ENCODE measurements at regions not wholly inside any gene's neighbourhood (a gene's known extent, or its start where the extent isn't known, plus 50 kb on each side); places are given as distances from the start of the nearest gene placed in this dataset.

GRCh38 chr3:193754719-193755118 lies 161.7 kb downstream of the OPA1 start:
- no peaks in the 10 kb centered on the region for H3K4me1 ChIP-seq
- H3K9me3 ChIP-seq, result no peaks in the 10 kb centered on the region
- H3K27me3 ChIP-seq, result peaks cover 4% of the 10 kb centered on the region
- no peak for DNase-seq (ENCODE audit: low spot score in 2 of 2)
- H3K4me3 ChIP-seq, result no peak overlapping the region
- H3K36me3 ChIP-seq, result no peaks in the 10 kb centered on the region
- TF ChIP-seq POLR2AphosphoS5 (IDR thresholded peaks at IDR 0.05) (no peak), EP300 (IDR thresholded peaks at IDR 0.05) (no peak), CTCF (IDR thresholded peaks at IDR 0.05) (no peak), POLR2A (IDR thresholded peaks at IDR 0.05) (no peak)
- no peak overlapping the region for H3K27ac ChIP-seq

- Histone ChIP-seq H3K27me3 (peaks cover 4% of the 10 kb centered on the region), H3K4me1 (no peaks in the 10 kb centered on the region), H3K36me3 (no peaks in the 10 kb centered on the region), H3K4me3 (no peak overlapping the region), H3K27ac (no peak overlapping the region), H3K9me3 (no peaks in the 10 kb centered on the region)
- 93% methylated on average over 1 of the region's 1 CpG for WGBS
- no peak for DNase-seq (ENCODE audit: low spot score in 2 of 2)
- TF ChIP-seq EP300 (IDR thresholded peaks at IDR 0.05) (no peak), CTCF (IDR thresholded peaks at IDR 0.05) (no peak), POLR2AphosphoS5 (IDR thresholded peaks at IDR 0.05) (no peak), POLR2A (IDR thresholded peaks at IDR 0.05) (no peak)
Observed at GRCh38 chr3:193756536-193756935, 163.5 kb downstream of the OPA1 start.

- no peaks in the 10 kb centered on the region for H3K36me3 ChIP-seq
- peaks cover 6% of the 10 kb centered on the region for H3K27me3 ChIP-seq
- no peak for DNase-seq (ENCODE audit: low spot score in 2 of 2)
- no peaks in the 10 kb centered on the region for H3K9me3 ChIP-seq
- H3K4me1 ChIP-seq, result no peaks in the 10 kb centered on the region
- H3K27ac ChIP-seq, result no peak overlapping the region
- TF ChIP-seq EP300 (IDR thresholded peaks at IDR 0.05) (no peak), POLR2AphosphoS5 (IDR thresholded peaks at IDR 0.05) (no peak), CTCF (IDR thresholded peaks at IDR 0.05) (no peak), POLR2A (IDR thresholded peaks at IDR 0.05) (no peak)
- WGBS, result 80% methylated on average over 2 of the region's 2 CpGs
- no peak overlapping the region for H3K4me3 ChIP-seq
Observed at GRCh38 chr3:193757457-193757856, 164.4 kb downstream of the OPA1 start.

- Histone ChIP-seq H3K27ac (no peak overlapping the region), H3K27me3 (peaks cover 2% of the 10 kb centered on the region), H3K4me1 (peaks cover 4% of the 10 kb centered on the region), H3K9me3 (no peaks in the 10 kb centered on the region), H3K4me3 (no peak overlapping the region), H3K36me3 (no peaks in the 10 kb centered on the region)
- DNase-seq (ENCODE audit: low spot score in 2 of 2), result no peak
- WGBS, result 74% methylated on average over 5 of the region's 5 CpGs
- no peak for TF ChIP-seq CTCF (IDR thresholded peaks at IDR 0.05)
- no peak for TF ChIP-seq POLR2AphosphoS5 (IDR thresholded peaks at IDR 0.05)
- no peak for TF ChIP-seq POLR2A (IDR thresholded peaks at IDR 0.05)
- TF ChIP-seq EP300 (IDR thresholded peaks at IDR 0.05), result no peak
Observed at GRCh38 chr3:193761969-193762368, 169.0 kb downstream of the OPA1 start.

- Histone ChIP-seq H3K4me3 (no peak overlapping the region), H3K27ac (no peak overlapping the region), H3K4me1 (peaks cover 4% of the 10 kb centered on the region), H3K9me3 (no peaks in the 10 kb centered on the region), H3K27me3 (peaks cover 2% of the 10 kb centered on the region), H3K36me3 (no peaks in the 10 kb centered on the region)
- TF ChIP-seq EP300 (IDR thresholded peaks at IDR 0.05), result no peak
- TF ChIP-seq POLR2AphosphoS5 (IDR thresholded peaks at IDR 0.05), result no peak
- no peak for TF ChIP-seq CTCF (IDR thresholded peaks at IDR 0.05)
- no peak for TF ChIP-seq POLR2A (IDR thresholded peaks at IDR 0.05)
- 100% methylated on average over 1 of the region's 1 CpG for WGBS
- DNase-seq (ENCODE audit: low spot score in 2 of 2), result no peak
Observed at GRCh38 chr3:193762657-193763056, 169.6 kb downstream of the OPA1 start.

Data from suprapubic skin (tissue), 4 donors.